ENCODE measurements at regions not wholly inside any gene's neighbourhood (a gene's known extent, or its start where the extent isn't known, plus 50 kb on each side); places are given as distances from the start of the nearest gene placed in this dataset.

- Mint-ChIP-seq H3K4me1 (ENCODE audit: low read depth) (no peaks in the 10 kb centered on the region), H3K4me3 (no peak overlapping the region), H3K27me3 (ENCODE audit: insufficient read depth) (peaks cover 25% of the 10 kb centered on the region), H3K9me3 (no peaks in the 10 kb centered on the region), H3K27ac (no peak overlapping the region), H3K36me3 (ENCODE audit: low read depth) (no peaks in the 10 kb centered on the region)
- no peak for TF ChIP-seq CTCF (IDR thresholded peaks at IDR 0.05)
- no peak for DNase-seq
Observed at GRCh38 chr5:71993600-71993999, 113.7 kb upstream of the MAP1B start.

GRCh38 chr5:71996789-71997188 is 110.5 kb upstream of the MAP1B start:
- no peaks in the 10 kb centered on the region for H3K9me3 Mint-ChIP-seq
- no peak for TF ChIP-seq CTCF (IDR thresholded peaks at IDR 0.05)
- H3K4me3 Mint-ChIP-seq, result no peak overlapping the region
- H3K4me1 Mint-ChIP-seq (ENCODE audit: low read depth), result no peaks in the 10 kb centered on the region
- no peak for DNase-seq
- H3K27ac Mint-ChIP-seq, result no peak overlapping the region
- H3K27me3 Mint-ChIP-seq (ENCODE audit: insufficient read depth), result peaks cover 27% of the 10 kb centered on the region
- no peaks in the 10 kb centered on the region for H3K36me3 Mint-ChIP-seq (ENCODE audit: low read depth)

GRCh38 chr5:71998746-71999145 is 108.5 kb upstream of the MAP1B start:
- Mint-ChIP-seq H3K27ac (no peak overlapping the region), H3K4me3 (no peak overlapping the region), H3K36me3 (ENCODE audit: low read depth) (no peaks in the 10 kb centered on the region), H3K9me3 (no peaks in the 10 kb centered on the region), H3K27me3 (ENCODE audit: insufficient read depth) (peaks cover 33% of the 10 kb centered on the region), H3K4me1 (ENCODE audit: low read depth) (no peaks in the 10 kb centered on the region)
- no peak for DNase-seq
- no peak for TF ChIP-seq CTCF (IDR thresholded peaks at IDR 0.05)

- DNase-seq, result no peak
Observed at GRCh38 chr5:72000707-72001106, 106.6 kb upstream of the MAP1B start.

GRCh38 chr5:72005671-72006070 is 101.6 kb upstream of the MAP1B start:
- Mint-ChIP-seq H3K36me3 (ENCODE audit: low read depth) (no peaks in the 10 kb centered on the region), H3K27me3 (ENCODE audit: insufficient read depth) (peaks cover 16% of the 10 kb centered on the region), H3K4me3 (no peak overlapping the region), H3K27ac (no peak overlapping the region), H3K4me1 (ENCODE audit: low read depth) (no peaks in the 10 kb centered on the region), H3K9me3 (no peaks in the 10 kb centered on the region)
- DNase-seq, result no peak
- TF ChIP-seq CTCF (IDR thresholded peaks at IDR 0.05), result no peak

More at GRCh38 chr5:72000707-72001106, 106.6 kb upstream of the MAP1B start:
- no peaks in the 10 kb centered on the region for H3K9me3 Mint-ChIP-seq
- H3K4me3 Mint-ChIP-seq, result no peak overlapping the region
- no peaks in the 10 kb centered on the region for H3K36me3 Mint-ChIP-seq (ENCODE audit: low read depth)
- peaks cover 20% of the 10 kb centered on the region for H3K27me3 Mint-ChIP-seq (ENCODE audit: insufficient read depth)
- TF ChIP-seq CTCF (IDR thresholded peaks at IDR 0.05), result no peak
- no peaks in the 10 kb centered on the region for H3K4me1 Mint-ChIP-seq (ENCODE audit: low read depth)
- no peak overlapping the region for H3K27ac Mint-ChIP-seq

GRCh38 chr5:72006361-72006760 is 100.9 kb upstream of the MAP1B start:
- H3K27me3 Mint-ChIP-seq (ENCODE audit: insufficient read depth), result peaks cover 14% of the 10 kb centered on the region
- no peak overlapping the region for H3K27ac Mint-ChIP-seq
- no peak overlapping the region for H3K4me3 Mint-ChIP-seq
- H3K9me3 Mint-ChIP-seq, result no peaks in the 10 kb centered on the region
- TF ChIP-seq CTCF (IDR thresholded peaks at IDR 0.05), result no peak
- H3K36me3 Mint-ChIP-seq (ENCODE audit: low read depth), result no peaks in the 10 kb centered on the region
- no peak for DNase-seq
- no peaks in the 10 kb centered on the region for H3K4me1 Mint-ChIP-seq (ENCODE audit: low read depth)
